Neural cell (in vitro differentiated cells): ENCODE measurements at regions not wholly inside any gene's neighbourhood (a gene's known extent, or its start where the extent isn't known, plus 50 kb on each side); places are given as distances from the start of the nearest gene placed in this dataset.

Experiments
- POLR2AphosphoS5 ChIP-seq: IDR thresholded peaks from 2 replicates; pipeline ENCODE4 v1.6.1; 2012
- TF ChIP-seq, protein P1 (sequence below): fragments of 450-650 bp; IDR thresholded peaks from 2 replicates; pipeline ENCODE4 v1.5.1; 2014; ENCODE audit warnings: antibody characterized with exemption, mild to moderate bottlenecking, moderate library complexity; ENCODE audit not compliant: poor library complexity, severe bottlenecking

DNA sequence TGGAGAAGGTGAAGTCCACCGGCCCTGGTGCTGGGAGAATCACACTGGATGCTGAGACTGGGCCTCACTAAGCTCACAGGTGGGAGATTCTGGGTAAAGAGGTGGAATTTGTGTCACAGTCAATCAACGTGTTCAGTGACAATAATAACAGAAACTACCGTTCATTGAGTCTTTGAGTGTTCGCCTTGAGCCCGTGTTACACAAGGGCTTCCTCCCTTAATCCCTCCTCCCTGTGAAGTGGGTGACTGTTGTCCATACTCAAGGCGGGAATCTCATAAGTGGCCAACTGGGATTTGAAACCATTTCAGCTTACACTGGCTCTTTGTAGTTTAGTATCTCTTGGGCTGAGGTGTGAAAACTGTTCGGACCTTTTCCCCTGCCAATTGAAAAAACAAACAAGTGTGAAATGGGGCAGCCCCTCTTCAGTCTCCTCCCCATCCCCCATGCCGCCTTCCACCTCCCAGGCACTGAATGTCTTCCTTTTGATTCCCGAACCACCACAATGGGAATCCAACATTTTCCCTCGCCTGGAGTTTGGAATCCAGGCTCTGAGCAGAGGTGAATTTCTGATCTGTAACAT lies 502.4 kb downstream of the MIAT start:
- TF ChIP-seq, protein P1, sequence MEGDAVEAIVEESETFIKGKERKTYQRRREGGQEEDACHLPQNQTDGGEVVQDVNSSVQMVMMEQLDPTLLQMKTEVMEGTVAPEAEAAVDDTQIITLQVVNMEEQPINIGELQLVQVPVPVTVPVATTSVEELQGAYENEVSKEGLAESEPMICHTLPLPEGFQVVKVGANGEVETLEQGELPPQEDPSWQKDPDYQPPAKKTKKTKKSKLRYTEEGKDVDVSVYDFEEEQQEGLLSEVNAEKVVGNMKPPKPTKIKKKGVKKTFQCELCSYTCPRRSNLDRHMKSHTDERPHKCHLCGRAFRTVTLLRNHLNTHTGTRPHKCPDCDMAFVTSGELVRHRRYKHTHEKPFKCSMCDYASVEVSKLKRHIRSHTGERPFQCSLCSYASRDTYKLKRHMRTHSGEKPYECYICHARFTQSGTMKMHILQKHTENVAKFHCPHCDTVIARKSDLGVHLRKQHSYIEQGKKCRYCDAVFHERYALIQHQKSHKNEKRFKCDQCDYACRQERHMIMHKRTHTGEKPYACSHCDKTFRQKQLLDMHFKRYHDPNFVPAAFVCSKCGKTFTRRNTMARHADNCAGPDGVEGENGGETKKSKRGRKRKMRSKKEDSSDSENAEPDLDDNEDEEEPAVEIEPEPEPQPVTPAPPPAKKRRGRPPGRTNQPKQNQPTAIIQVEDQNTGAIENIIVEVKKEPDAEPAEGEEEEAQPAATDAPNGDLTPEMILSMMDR = no peak
- no peak for TF ChIP-seq POLR2AphosphoS5
